GM18873 (cell line): ENCODE measurements at regions not wholly inside any gene's neighbourhood (a gene's known extent, or its start where the extent isn't known, plus 50 kb on each side); places are given as distances from the start of the nearest gene placed in this dataset.

Source experiments
- ATAC-seq: cut with Tn5 transposase; IDR thresholded peaks from one replicate; pipeline ENCODE4 v1.9.1; 2021; ENCODE audit warnings: mild to moderate bottlenecking, moderate library complexity, moderate number of reproducible peaks; ENCODE audit not compliant: unreplicated experiment, low FRiP score

- no peak for ATAC-seq
Measured at GRCh38 chr3:28935146-28935545, 345.7 kb upstream of the RBMS3 start.

GRCh38 chr3:28936154-28936553 lies 344.7 kb upstream of the RBMS3 start:
- ATAC-seq, result no peak

GRCh38 chr3:28940530-28940929 lies 340.3 kb upstream of the RBMS3 start:
- no peak for ATAC-seq

GRCh38 chr3:28940994-28941393 lies 339.9 kb upstream of the RBMS3 start:
- ATAC-seq, result no peak

- no peak for ATAC-seq
Measured at GRCh38 chr3:28947061-28947460, 333.8 kb upstream of the RBMS3 start.

GRCh38 chr3:28947751-28948150 lies 333.1 kb upstream of the RBMS3 start:
- no peak for ATAC-seq

GRCh38 chr3:28948685-28949084 lies 332.2 kb upstream of the RBMS3 start:
- ATAC-seq, result no peak

- ATAC-seq, result no peak
Measured at GRCh38 chr3:28949580-28949979, 331.3 kb upstream of the RBMS3 start.

GRCh38 chr3:28950614-28951013 lies 330.3 kb upstream of the RBMS3 start:
- ATAC-seq, result no peak

- no peak for ATAC-seq
Measured at GRCh38 chr3:28951772-28952556, 328.9 kb upstream of the RBMS3 start.

- no peak for ATAC-seq
Measured at GRCh38 chr3:28958656-28959055, 322.2 kb upstream of the RBMS3 start.

- ATAC-seq, result no peak
Measured at GRCh38 chr3:28971156-28971555, 309.7 kb upstream of the RBMS3 start.

GRCh38 chr3:28972921-28973320 lies 307.9 kb upstream of the RBMS3 start:
- no peak for ATAC-seq

- no peak for ATAC-seq
Measured at GRCh38 chr3:28973609-28974008, 307.3 kb upstream of the RBMS3 start.

GRCh38 chr3:28978092-28978491 lies 302.8 kb upstream of the RBMS3 start:
- ATAC-seq, result no peak

GRCh38 chr3:28980131-28980530 lies 300.7 kb upstream of the RBMS3 start:
- ATAC-seq, result no peak

- ATAC-seq, result no peak
Measured at GRCh38 chr3:28980631-28981030, 300.2 kb upstream of the RBMS3 start.

- peak; percentile 56 for ATAC-seq
Measured at GRCh38 chr3:28982906-28983305, 298.0 kb upstream of the RBMS3 start.

- no peak for ATAC-seq
Measured at GRCh38 chr3:28986922-28987321, 293.9 kb upstream of the RBMS3 start.

GRCh38 chr3:28989646-28990089 lies 291.2 kb upstream of the RBMS3 start:
- peak; percentile 81 for ATAC-seq

GRCh38 chr3:28994161-28994905 lies 286.5 kb upstream of the RBMS3 start:
- ATAC-seq, result no peak
